HepG2 (cell line): ENCODE measurements at regions not wholly inside any gene's neighbourhood (a gene's known extent, or its start where the extent isn't known, plus 50 kb on each side); places are given as distances from the start of the nearest gene placed in this dataset.

Experiments
- SP2 ChIP-seq: sonication (generic); formaldehyde crosslinking; IDR thresholded peaks from 2 replicates; pipeline ENCODE4 v1.5.1; 2020; ENCODE audit warnings: mild to moderate bottlenecking, missing genetic modification reagents
- ZMYM2 ChIP-seq: sonication (generic); formaldehyde crosslinking; IDR thresholded peaks from 2 replicates; pipeline ENCODE4 v1.8.0; 2022; ENCODE audit warnings: mild to moderate bottlenecking, missing genetic modification reagents

GRCh38 chr3:82973791-82974190 lies 1212.3 kb upstream of the GBE1 start:
- TF ChIP-seq ZMYM2 (no peak), SP2 (CRISPR knock-in tag) (no peak)
